Loucy (cell line): ENCODE measurements at regions not wholly inside any gene's neighbourhood (a gene's known extent, or its start where the extent isn't known, plus 50 kb on each side); places are given as distances from the start of the nearest gene placed in this dataset.

ENCODE experiments used
- CTCF ChIP-seq: fragments of 200-600 bp; sonication (generic); conservative IDR thresholded peaks from 2 replicates; pipeline ENCODE4 v1.5.1; 2014; ENCODE audit warnings: mild to moderate bottlenecking, antibody characterized with exemption, low read length
- EZH2phosphoT487 ChIP-seq: fragments of 200-600 bp; IDR thresholded peaks from 2 replicates; pipeline ENCODE4 v1.6.1; 2018; ENCODE audit warnings: antibody characterized with exemption, mild to moderate bottlenecking, moderate library complexity, borderline replicate concordance

- no peak for TF ChIP-seq CTCF
- TF ChIP-seq EZH2phosphoT487, result no peak
Observed at GRCh38 chr16:86924537-86924936, 346.2 kb downstream of the FOXL1 start.
